Esophagus squamous epithelium (tissue), 4 donors: ENCODE measurements at regions not wholly inside any gene's neighbourhood (a gene's known extent, or its start where the extent isn't known, plus 50 kb on each side); places are given as distances from the start of the nearest gene placed in this dataset.

Experiments used
- CTCF ChIP-seq, 6 experiments: fragments of 450-650 bp in 4 of 6; fragments of 200-600 bp in 2 of 6; sonication (generic) in 2 of 6; IDR thresholded peaks; one replicate each; pipeline ENCODE4 v1.5.1; 2016 to 2019; ENCODE audit warnings: antibody characterized with exemption in 6 of 6, mild to moderate bottlenecking in 4 of 6, moderate library complexity in 4 of 6
- POLR2A ChIP-seq, 4 donors: fragments of 450-650 bp; IDR thresholded peaks; one replicate each; pipeline ENCODE4 v1.6.1; 2017; ENCODE audit warnings: antibody characterized with exemption in 4 of 4, mild to moderate bottlenecking in 4 of 4, moderate library complexity in 3 of 4

- no peak for TF ChIP-seq CTCF (IDR thresholded peaks at IDR 0.05)
- TF ChIP-seq POLR2A (IDR thresholded peaks at IDR 0.05): no peak
Observed at GRCh38 chr2:175400975-175401374, 219.5 kb upstream of the ATP5MC3 start.
